ENCODE measurements at regions not wholly inside any gene's neighbourhood (a gene's known extent, or its start where the extent isn't known, plus 50 kb on each side); places are given as distances from the start of the nearest gene placed in this dataset.
A peak's percentile ranks its signal among the peaks of the same experiment; 100 is the strongest.

GRCh38 chr7:22008087-22008486 lies 62.4 kb upstream of the CDCA7L start:
- H3K4me3 ChIP-seq, result no peak overlapping the region
- DNase-seq (ENCODE audit: low spot score), result no peak

GRCh38 chr7:22005151-22005550 lies 59.5 kb upstream of the CDCA7L start:
- H3K4me3 ChIP-seq, result no peak overlapping the region
- DNase-seq (ENCODE audit: low spot score), result no peak
- no peak for TF ChIP-seq CTCF (IDR thresholded peaks at IDR 0.05)
- H3K27ac ChIP-seq, result no peak overlapping the region

More at GRCh38 chr7:22008087-22008486, 62.4 kb upstream of the CDCA7L start:
- no peak for TF ChIP-seq CTCF (IDR thresholded peaks at IDR 0.05)
- no peak overlapping the region for H3K27ac ChIP-seq

DNA sequence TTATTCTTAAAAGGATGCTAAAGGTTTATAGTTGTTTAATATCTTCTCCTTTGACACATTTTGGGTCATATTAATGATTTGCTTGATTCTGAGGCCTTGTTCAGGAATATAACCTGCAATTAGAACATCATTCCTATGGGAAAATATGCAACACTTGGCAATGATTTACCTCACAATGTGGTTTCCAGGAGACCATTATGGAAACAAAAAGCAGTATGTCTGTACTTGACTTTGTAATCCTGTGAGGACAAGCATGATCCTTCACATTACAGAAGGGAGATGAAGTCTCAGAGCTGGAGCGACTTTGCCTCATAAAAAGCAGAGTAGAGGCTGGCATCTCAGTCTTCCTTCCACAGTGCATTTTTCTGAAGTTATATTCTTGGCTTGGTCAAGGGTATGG lies 57.0 kb upstream of the CDCA7L start:
- DNase-seq (ENCODE audit: low spot score), result no peak
- H3K4me3 ChIP-seq, result no peak overlapping the region
- no peak for TF ChIP-seq CTCF (IDR thresholded peaks at IDR 0.05)
- H3K27ac ChIP-seq, result no peak overlapping the region

DNA sequence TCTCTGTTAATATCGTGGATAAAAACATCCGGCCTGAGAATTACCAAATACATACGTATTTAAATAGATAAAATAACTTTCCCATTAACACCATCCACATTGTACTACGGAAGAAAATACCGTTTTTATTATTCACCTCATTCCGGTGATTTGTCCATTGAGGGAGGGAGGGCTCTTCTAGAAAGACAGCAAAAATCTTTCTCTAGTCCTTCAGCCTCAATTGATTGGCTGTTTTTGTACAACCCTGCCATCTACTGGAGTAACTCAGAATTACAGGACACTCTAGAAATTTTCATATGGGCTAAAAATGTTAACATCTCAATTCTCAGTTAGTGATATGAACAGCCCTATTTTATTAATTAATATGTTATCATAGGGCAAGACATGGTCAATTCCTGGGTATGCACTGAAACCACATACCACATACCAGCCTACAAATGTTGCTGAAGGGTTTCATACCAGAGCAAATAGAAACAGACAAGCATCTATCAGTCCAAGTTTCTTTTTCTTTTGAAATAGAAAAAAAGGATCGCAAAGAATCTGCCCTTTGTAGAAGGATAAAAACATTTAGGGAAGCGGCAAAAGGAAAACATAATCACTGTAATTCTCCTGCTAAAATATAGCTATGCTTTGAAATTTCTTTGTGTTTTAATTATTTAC lies 55.8 kb upstream of the CDCA7L start:
- no peak for DNase-seq (ENCODE audit: low spot score)
- Histone ChIP-seq H3K4me3 (no peak overlapping the region), H3K27ac (no peak overlapping the region)
- TF ChIP-seq CTCF (IDR thresholded peaks at IDR 0.05), result peak; percentile 61

DNA sequence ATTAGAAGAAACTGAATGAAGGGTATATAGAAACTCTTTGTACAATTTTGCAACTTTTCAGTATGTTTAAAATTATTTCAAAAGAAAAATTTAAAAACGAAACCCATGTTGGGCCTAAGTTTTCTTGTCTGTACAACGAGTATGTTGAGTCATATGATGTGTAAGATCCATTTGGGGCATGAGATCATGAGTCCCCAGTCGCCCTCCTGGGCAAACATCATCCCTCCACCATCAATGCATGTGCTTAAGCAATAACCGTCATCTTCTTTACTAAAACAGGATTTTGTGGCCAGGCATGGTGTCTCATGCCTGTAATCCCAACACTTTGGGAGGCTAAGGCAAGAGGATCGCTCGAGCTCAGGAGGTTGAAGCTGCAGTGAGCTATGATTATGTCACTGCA lies 54.2 kb upstream of the CDCA7L start:
- no peak overlapping the region for H3K4me3 ChIP-seq
- DNase-seq (ENCODE audit: low spot score), result no peak
- TF ChIP-seq CTCF (IDR thresholded peaks at IDR 0.05), result no peak
- no peak overlapping the region for H3K27ac ChIP-seq

- Histone ChIP-seq H3K27ac (no peak overlapping the region), H3K4me3 (no peak overlapping the region)
- DNase-seq (ENCODE audit: low spot score), result no peak
- TF ChIP-seq CTCF (IDR thresholded peaks at IDR 0.05), result no peak
These were observed 50.9 kb upstream of the CDCA7L start for GRCh38 chr7:21996641-21997040.
